ENCODE measurements at regions not wholly inside any gene's neighbourhood (a gene's known extent, or its start where the extent isn't known, plus 50 kb on each side); places are given as distances from the start of the nearest gene placed in this dataset.
"Not testable (repeated sequence)": the region's sequence is repeated elsewhere in the genome, so short reads cannot be mapped to it uniquely, and the experiment has no call there.

- Histone ChIP-seq H3F3A (ENCODE audit: insufficient read depth) (no peaks in the 10 kb centered on the region), H3K9me3 (ENCODE audit: low read depth) (no peaks in the 10 kb centered on the region), H4K20me1 (ENCODE audit: insufficient read depth) (no peaks in the 10 kb centered on the region), H3K36me3 (ENCODE audit: low read depth) (no peaks in the 10 kb centered on the region), H3K79me2 (ENCODE audit: insufficient read depth) (no peaks in the 10 kb centered on the region), H3K9ac (no peak overlapping the region), H3K4me2 (ENCODE audit: unreplicated experiment) (peak overlapping the region; percentile 46), H3K4me1 (ENCODE audit: insufficient read depth) (peaks cover 20% of the 10 kb centered on the region), H3K4me3 (peak overlapping the region; percentile 19; the same call in 1 of the 2 replicates), H2AFZ (peak overlapping the region; percentile 54), H3K27me3 (replicated peaks; ENCODE audit: insufficient read depth) (no peaks in the 10 kb centered on the region), H3K27ac (no peak overlapping the region), H3K9me2 (ENCODE audit: insufficient read depth) (0 out of 2 replicates have a peak, but pooled peaks cover 3% of the 10 kb centered on the region)
- 9 to 12% methylated on average over 11 of the region's 11 CpGs for WGBS, 2 experiments (ENCODE audit: low coverage in 1 of 2, low lambda C conversion rate in 2 of 2, missing lambda C conversion rate in 2 of 2)
- TF ChIP-seq EZH2phosphoT487 (IDR thresholded peaks at IDR 0.05; ENCODE audit: insufficient read depth, low read depth) (no peak), EZH2 (IDR thresholded peaks at IDR 0.05; ENCODE audit: insufficient read depth, poor library complexity, severe bottlenecking) (no peak)
- DNase-seq: peak; percentile 91
- in situ Hi-C loops (cut with MboI): no loop called here
These were observed 682.7 kb upstream of the IGFBP3 start for GRCh38 chr7:46603780-46604179.

- in situ Hi-C loops (cut with MboI): no loop called here
- H3K27me3 ChIP-seq (replicated peaks; ENCODE audit: insufficient read depth): no peaks in the 10 kb centered on the region
- H3K4me3 ChIP-seq: no peak overlapping the region
- H3K36me3 ChIP-seq (ENCODE audit: low read depth): no peaks in the 10 kb centered on the region
- no peaks in the 10 kb centered on the region for H3F3A ChIP-seq (ENCODE audit: insufficient read depth)
- H2AFZ ChIP-seq: peak overlapping the region; percentile 54
- 60 to 71% methylated on average over 7 of the region's 7 CpGs for WGBS, 2 experiments (ENCODE audit: low coverage in 1 of 2, low lambda C conversion rate in 2 of 2, missing lambda C conversion rate in 2 of 2)
- H3K9me2 ChIP-seq (ENCODE audit: insufficient read depth): 0 out of 2 replicates have a peak, but pooled peaks cover 3% of the 10 kb centered on the region
- peak overlapping the region; percentile 46 for H3K4me2 ChIP-seq (ENCODE audit: unreplicated experiment)
- no peak overlapping the region for H3K27ac ChIP-seq
- H4K20me1 ChIP-seq (ENCODE audit: insufficient read depth): no peaks in the 10 kb centered on the region
- no peak overlapping the region for H3K9ac ChIP-seq
- DNase-seq: no peak
- no peaks in the 10 kb centered on the region for H3K79me2 ChIP-seq (ENCODE audit: insufficient read depth)
- no peaks in the 10 kb centered on the region for H3K9me3 ChIP-seq (ENCODE audit: low read depth)
- no peak for TF ChIP-seq EZH2phosphoT487 (IDR thresholded peaks at IDR 0.05; ENCODE audit: insufficient read depth, low read depth)
- no peak for TF ChIP-seq EZH2 (IDR thresholded peaks at IDR 0.05; ENCODE audit: insufficient read depth, poor library complexity, severe bottlenecking)
- peaks cover 20% of the 10 kb centered on the region for H3K4me1 ChIP-seq (ENCODE audit: insufficient read depth)
These were observed 682.3 kb upstream of the IGFBP3 start for GRCh38 chr7:46603296-46603752.

GRCh38 chr7:46600340-46600739 is 679.3 kb upstream of the IGFBP3 start:
- peak; percentile 78 for DNase-seq
- no peaks in the 10 kb centered on the region for H4K20me1 ChIP-seq (ENCODE audit: insufficient read depth)
- H3K79me2 ChIP-seq (ENCODE audit: insufficient read depth): no peaks in the 10 kb centered on the region
- no peak overlapping the region for H3K4me3 ChIP-seq
- no peak overlapping the region for H3K9ac ChIP-seq
- no peak overlapping the region for H3K27ac ChIP-seq
- H3K27me3 ChIP-seq (replicated peaks; ENCODE audit: insufficient read depth): no peaks in the 10 kb centered on the region
- TF ChIP-seq EZH2phosphoT487 (IDR thresholded peaks at IDR 0.05; ENCODE audit: insufficient read depth, low read depth) (no peak), EZH2 (IDR thresholded peaks at IDR 0.05; ENCODE audit: insufficient read depth, poor library complexity, severe bottlenecking) (no peak)
- no peak overlapping the region for H2AFZ ChIP-seq
- no peaks in the 10 kb centered on the region for H3K9me3 ChIP-seq (ENCODE audit: low read depth)
- in situ Hi-C loops (cut with MboI): no loop called here
- H3K4me2 ChIP-seq (ENCODE audit: unreplicated experiment): no peak overlapping the region
- H3K4me1 ChIP-seq (ENCODE audit: insufficient read depth): peaks cover 20% of the 10 kb centered on the region
- no peaks in the 10 kb centered on the region for H3K36me3 ChIP-seq (ENCODE audit: low read depth)
- H3K9me2 ChIP-seq (ENCODE audit: insufficient read depth): 0 out of 2 replicates have a peak, but pooled peaks cover 3% of the 10 kb centered on the region
- WGBS, 2 experiments (ENCODE audit: low coverage in 1 of 2, low lambda C conversion rate in 2 of 2, missing lambda C conversion rate in 2 of 2): 48 to 53% methylated on average over 5 of the region's 5 CpGs
- no peaks in the 10 kb centered on the region for H3F3A ChIP-seq (ENCODE audit: insufficient read depth)

- 40 to 45% methylated on average over 1 of the region's 1 CpG for WGBS, 2 experiments (ENCODE audit: low coverage in 1 of 2, low lambda C conversion rate in 2 of 2, missing lambda C conversion rate in 2 of 2)
- H3K27ac ChIP-seq; H4K20me1 ChIP-seq (ENCODE audit: insufficient read depth); H3K36me3 ChIP-seq (ENCODE audit: low read depth); DNase-seq; H3F3A ChIP-seq (ENCODE audit: insufficient read depth); H2AFZ ChIP-seq; H3K9me2 ChIP-seq (ENCODE audit: insufficient read depth); H3K4me1 ChIP-seq (ENCODE audit: insufficient read depth); in situ Hi-C loops (cut with MboI); H3K9ac ChIP-seq; H3K27me3 ChIP-seq (replicated peaks; ENCODE audit: insufficient read depth); H3K4me3 ChIP-seq; H3K9me3 ChIP-seq (ENCODE audit: low read depth); H3K4me2 ChIP-seq (ENCODE audit: unreplicated experiment); H3K79me2 ChIP-seq (ENCODE audit: insufficient read depth): not testable (repeated sequence)
These were observed 673.8 kb upstream of the IGFBP3 start for GRCh38 chr7:46594831-46595230.

GRCh38 chr7:46590918-46591905 is 670.1 kb upstream of the IGFBP3 start:
- H3K9me2 ChIP-seq (ENCODE audit: insufficient read depth); H3K4me3 ChIP-seq; H3F3A ChIP-seq (ENCODE audit: insufficient read depth); H3K79me2 ChIP-seq (ENCODE audit: insufficient read depth); in situ Hi-C loops (cut with MboI); H4K20me1 ChIP-seq (ENCODE audit: insufficient read depth); H3K27me3 ChIP-seq (replicated peaks; ENCODE audit: insufficient read depth); H3K4me2 ChIP-seq (ENCODE audit: unreplicated experiment); H3K9me3 ChIP-seq (ENCODE audit: low read depth); H3K4me1 ChIP-seq (ENCODE audit: insufficient read depth); H3K9ac ChIP-seq; H3K36me3 ChIP-seq (ENCODE audit: low read depth); H3K27ac ChIP-seq: not testable (repeated sequence)
- peak; percentile 18 for DNase-seq
- WGBS, 2 experiments (ENCODE audit: low coverage in 1 of 2, low lambda C conversion rate in 2 of 2, missing lambda C conversion rate in 2 of 2): 76 to 83% methylated on average over 10 of the region's 10 CpGs
- H2AFZ ChIP-seq: peak overlapping the region; percentile 54; the same call in 1 of the 2 replicates

Data from GM23248 (cell line).